ENCODE measurements at regions not wholly inside any gene's neighbourhood (a gene's known extent, or its start where the extent isn't known, plus 50 kb on each side); places are given as distances from the start of the nearest gene placed in this dataset.

DNA sequence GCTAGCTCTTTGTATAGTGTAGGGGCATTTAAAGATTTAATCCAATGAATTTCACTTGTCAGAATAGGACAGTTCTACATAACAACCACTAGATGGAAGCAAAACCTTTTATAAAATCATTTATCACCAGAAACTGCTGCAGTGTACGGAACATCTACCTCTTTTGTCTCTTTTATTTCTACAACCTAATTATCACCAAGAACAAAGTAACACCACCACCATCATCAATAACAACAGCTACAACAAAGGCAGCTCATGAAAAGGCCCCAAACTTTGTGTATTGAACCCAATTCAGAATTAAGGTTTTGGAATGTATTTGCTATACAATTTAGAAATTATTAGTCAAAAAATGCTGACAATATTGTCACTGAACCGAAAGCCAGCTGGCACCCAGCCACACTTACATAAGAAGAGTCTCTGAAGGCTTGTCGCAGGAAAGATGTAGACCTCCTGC lies 260.9 kb upstream of the RPS6KA3 start:
- no peak overlapping the region for H3K4me3 ChIP-seq
- DNase-seq, result no peak
- no peaks in the 10 kb centered on the region for H3K27me3 ChIP-seq
- no peak overlapping the region for H3K27ac ChIP-seq
- intact Hi-C loops (cut with DNase I; ENCODE audit: low total_unique reads), result no loop called here
- H3K9me3 ChIP-seq, result no peaks in the 10 kb centered on the region
- H3K36me3 ChIP-seq (ENCODE audit: low read depth, missing control alignments), result no peaks in the 10 kb centered on the region
- 9 to 35% methylated on average over 3 of the region's 3 CpGs for WGBS, 2 donors
- H3K4me1 ChIP-seq, result no peaks in the 10 kb centered on the region
- TF ChIP-seq POLR2A (IDR thresholded peaks at IDR 0.05), result no peak
- TF ChIP-seq, protein P1, sequence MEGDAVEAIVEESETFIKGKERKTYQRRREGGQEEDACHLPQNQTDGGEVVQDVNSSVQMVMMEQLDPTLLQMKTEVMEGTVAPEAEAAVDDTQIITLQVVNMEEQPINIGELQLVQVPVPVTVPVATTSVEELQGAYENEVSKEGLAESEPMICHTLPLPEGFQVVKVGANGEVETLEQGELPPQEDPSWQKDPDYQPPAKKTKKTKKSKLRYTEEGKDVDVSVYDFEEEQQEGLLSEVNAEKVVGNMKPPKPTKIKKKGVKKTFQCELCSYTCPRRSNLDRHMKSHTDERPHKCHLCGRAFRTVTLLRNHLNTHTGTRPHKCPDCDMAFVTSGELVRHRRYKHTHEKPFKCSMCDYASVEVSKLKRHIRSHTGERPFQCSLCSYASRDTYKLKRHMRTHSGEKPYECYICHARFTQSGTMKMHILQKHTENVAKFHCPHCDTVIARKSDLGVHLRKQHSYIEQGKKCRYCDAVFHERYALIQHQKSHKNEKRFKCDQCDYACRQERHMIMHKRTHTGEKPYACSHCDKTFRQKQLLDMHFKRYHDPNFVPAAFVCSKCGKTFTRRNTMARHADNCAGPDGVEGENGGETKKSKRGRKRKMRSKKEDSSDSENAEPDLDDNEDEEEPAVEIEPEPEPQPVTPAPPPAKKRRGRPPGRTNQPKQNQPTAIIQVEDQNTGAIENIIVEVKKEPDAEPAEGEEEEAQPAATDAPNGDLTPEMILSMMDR (IDR thresholded peaks at IDR 0.05), result peak; percentile 17 to 43 (median 37)

DNA sequence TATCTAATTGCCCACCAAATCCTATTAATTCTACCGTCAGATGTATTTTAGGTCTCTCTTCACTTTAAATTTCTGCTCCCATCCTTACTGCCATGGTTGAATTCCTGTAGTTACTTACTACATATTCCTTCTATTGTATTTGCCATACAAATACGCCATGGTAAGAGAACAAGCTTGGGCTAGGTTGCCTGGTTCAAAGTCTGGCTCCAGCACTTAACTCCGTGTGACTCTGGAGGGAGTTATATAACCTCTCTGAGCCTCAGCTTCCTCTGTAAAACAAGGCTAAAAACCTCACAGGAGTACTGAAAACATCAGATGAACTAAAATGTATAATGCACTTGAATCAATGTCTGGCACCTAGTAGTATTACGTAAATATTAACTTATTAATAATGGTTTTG lies 260.3 kb upstream of the RPS6KA3 start:
- H3K4me1 ChIP-seq, result no peaks in the 10 kb centered on the region
- no peak for DNase-seq
- H3K36me3 ChIP-seq (ENCODE audit: low read depth, missing control alignments), result no peaks in the 10 kb centered on the region
- H3K9me3 ChIP-seq, result no peaks in the 10 kb centered on the region
- H3K4me3 ChIP-seq, result no peak overlapping the region
- H3K27ac ChIP-seq, result no peak overlapping the region
- TF ChIP-seq, protein P1 (IDR thresholded peaks at IDR 0.05), result no peak
- TF ChIP-seq POLR2A (IDR thresholded peaks at IDR 0.05), result no peak
- WGBS, 2 donors, result 81 to 82% methylated on average over 4 of the region's 4 CpGs
- no peaks in the 10 kb centered on the region for H3K27me3 ChIP-seq
- intact Hi-C loops (cut with DNase I; ENCODE audit: low total_unique reads), result no loop called here

DNA sequence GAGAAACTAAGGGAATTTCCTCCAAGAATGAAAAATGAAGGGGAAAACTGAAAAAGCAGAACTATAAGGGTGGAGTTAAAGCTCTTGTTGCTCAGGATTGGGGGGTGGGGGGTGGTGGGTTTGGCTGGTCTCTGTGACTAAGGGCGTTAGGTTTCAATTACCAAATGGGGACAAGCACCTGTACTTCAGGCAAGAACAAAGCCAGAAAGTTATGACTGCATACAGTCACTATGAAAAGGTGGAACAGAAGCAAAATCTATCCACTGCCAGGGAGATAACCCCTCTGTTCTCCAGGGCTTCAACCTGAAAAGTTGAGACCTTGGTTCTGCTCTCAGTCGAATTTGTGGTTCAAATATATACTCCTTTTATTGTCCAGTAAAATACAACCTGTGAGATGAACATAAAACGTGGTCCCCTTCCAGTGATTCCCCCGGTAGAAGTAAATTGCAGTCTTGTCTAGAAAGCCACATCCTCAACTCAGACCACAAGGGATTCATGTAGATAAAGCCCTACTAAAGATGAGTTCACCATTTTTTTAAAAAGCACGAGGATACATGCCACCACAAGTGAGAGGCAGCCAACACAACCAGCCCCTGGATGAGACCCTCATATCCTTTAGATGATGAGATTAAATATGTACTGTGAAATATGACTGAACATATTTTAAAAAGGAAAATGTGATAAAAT lies 257.1 kb upstream of the RPS6KA3 start:
- 74 to 81% methylated on average over 5 of the region's 5 CpGs for WGBS, 2 donors
- Histone ChIP-seq H3K27ac (no peak overlapping the region), H3K4me3 (no peak overlapping the region), H3K4me1 (no peaks in the 10 kb centered on the region), H3K9me3 (no peaks in the 10 kb centered on the region), H3K27me3 (no peaks in the 10 kb centered on the region), H3K36me3 (ENCODE audit: low read depth, missing control alignments) (no peaks in the 10 kb centered on the region)
- TF ChIP-seq, protein P1 (IDR thresholded peaks at IDR 0.05), result no peak
- no peak for TF ChIP-seq POLR2A (IDR thresholded peaks at IDR 0.05)
- intact Hi-C loops (cut with DNase I; ENCODE audit: low total_unique reads), result no loop called here
- no peak for DNase-seq

DNA sequence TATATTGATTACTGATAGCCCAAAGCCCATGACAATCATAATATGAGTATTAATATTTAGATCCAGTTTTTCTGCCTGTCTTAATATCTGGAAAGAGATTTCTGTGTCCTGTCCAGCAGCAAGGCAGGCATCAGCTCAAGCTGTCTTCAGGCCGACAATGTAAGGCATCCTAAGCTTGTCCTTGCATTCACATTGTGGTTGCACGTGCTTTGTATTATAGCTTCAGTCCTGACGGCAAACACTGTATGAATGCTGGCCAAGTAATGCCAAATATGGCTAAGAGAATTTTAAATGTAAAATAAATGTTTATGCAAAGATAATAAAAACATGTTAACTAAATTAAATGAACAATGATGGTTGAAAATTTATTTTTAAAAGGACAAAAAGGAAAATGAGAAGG lies 255.7 kb upstream of the RPS6KA3 start:
- Histone ChIP-seq H3K27me3 (no peaks in the 10 kb centered on the region), H3K27ac (no peak overlapping the region), H3K4me3 (no peak overlapping the region), H3K36me3 (ENCODE audit: low read depth, missing control alignments) (no peaks in the 10 kb centered on the region), H3K4me1 (no peaks in the 10 kb centered on the region), H3K9me3 (no peaks in the 10 kb centered on the region)
- intact Hi-C loops (cut with DNase I; ENCODE audit: low total_unique reads), result no loop called here
- TF ChIP-seq POLR2A (IDR thresholded peaks at IDR 0.05), result no peak
- TF ChIP-seq, protein P1 (IDR thresholded peaks at IDR 0.05), result no peak
- 82 to 86% methylated on average over 3 of the region's 3 CpGs for WGBS, 2 donors
- DNase-seq, result no peak

DNA sequence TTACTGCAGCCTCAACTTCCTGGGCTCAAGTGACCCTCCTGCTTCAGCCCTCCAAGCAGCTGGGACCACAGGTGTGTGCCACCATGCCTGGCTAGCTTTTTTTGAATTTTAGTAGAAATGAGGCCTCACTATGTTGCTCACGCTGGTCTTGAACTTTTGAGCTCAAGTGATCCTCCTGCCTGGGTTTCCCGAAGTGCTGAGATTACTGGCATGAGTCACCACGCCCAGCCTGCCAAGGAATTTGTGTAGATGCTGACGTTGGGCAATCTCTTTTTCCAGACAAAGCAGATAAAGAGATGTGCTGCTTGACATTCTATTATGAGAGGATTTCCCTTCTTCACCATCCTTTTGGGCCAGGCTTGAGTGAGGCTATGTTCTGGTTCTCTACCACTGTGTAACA lies 254.5 kb upstream of the RPS6KA3 start:
- H3K27ac ChIP-seq, result no peak overlapping the region

More for the DNA sequence above, 254.5 kb upstream of the RPS6KA3 start:
- DNase-seq, result no peak
- Histone ChIP-seq H3K27me3 (no peaks in the 10 kb centered on the region), H3K36me3 (ENCODE audit: low read depth, missing control alignments) (no peaks in the 10 kb centered on the region), H3K4me3 (no peak overlapping the region), H3K4me1 (no peaks in the 10 kb centered on the region), H3K9me3 (no peaks in the 10 kb centered on the region)
- WGBS, 2 donors, result 60 to 78% methylated on average over 1 to 4 of the region's 4 CpGs
- TF ChIP-seq POLR2A (IDR thresholded peaks at IDR 0.05), result no peak
- TF ChIP-seq, protein P1 (IDR thresholded peaks at IDR 0.05), result no peak
- intact Hi-C loops (cut with DNase I; ENCODE audit: low total_unique reads), result no loop called here
